ENCODE measurements at regions not wholly inside any gene's neighbourhood (a gene's known extent, or its start where the extent isn't known, plus 50 kb on each side); places are given as distances from the start of the nearest gene placed in this dataset.

DNA sequence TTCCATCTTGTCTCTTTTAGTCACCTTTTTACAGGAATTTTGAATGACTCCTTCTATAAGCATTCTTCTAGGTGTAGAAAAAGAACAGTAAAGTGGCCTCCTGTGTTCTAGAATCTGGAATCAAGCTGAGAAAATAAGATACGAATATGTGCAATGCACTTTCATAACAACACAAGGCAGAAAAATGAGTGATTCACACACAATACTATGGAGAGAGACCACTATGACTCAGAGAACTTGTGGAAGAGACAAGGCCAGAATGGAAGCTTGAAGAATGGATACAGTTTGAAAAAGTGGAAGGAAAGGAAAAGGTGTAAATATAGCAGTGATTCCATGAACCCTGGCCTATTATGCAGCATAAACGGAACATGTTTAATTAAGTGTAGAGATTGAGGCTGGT is 57.1 kb upstream of the SAMSN1 start:
- no peaks in the 10 kb centered on the region for H3K9me3 ChIP-seq (ENCODE audit: low read depth, low read length)
- DNase-seq (ENCODE audit: low read depth, low spot score) = no peak
- no peak for TF ChIP-seq POLR2AphosphoS5 (IDR thresholded peaks at IDR 0.05; ENCODE audit: borderline replicate concordance, low read depth, low read length)
- no peak for TF ChIP-seq FOXP2 (optimal IDR thresholded peaks at IDR 0.05; ENCODE audit: control extremely low read depth, extremely low read length, insufficient read depth)
- no peaks in the 10 kb centered on the region for H3K36me3 ChIP-seq (ENCODE audit: insufficient read depth, low read length)
- H3K27ac ChIP-seq = no peak overlapping the region
- H3K9ac ChIP-seq (ENCODE audit: insufficient read length) = no peak overlapping the region
- no peak overlapping the region for H3K4me3 ChIP-seq

DNA sequence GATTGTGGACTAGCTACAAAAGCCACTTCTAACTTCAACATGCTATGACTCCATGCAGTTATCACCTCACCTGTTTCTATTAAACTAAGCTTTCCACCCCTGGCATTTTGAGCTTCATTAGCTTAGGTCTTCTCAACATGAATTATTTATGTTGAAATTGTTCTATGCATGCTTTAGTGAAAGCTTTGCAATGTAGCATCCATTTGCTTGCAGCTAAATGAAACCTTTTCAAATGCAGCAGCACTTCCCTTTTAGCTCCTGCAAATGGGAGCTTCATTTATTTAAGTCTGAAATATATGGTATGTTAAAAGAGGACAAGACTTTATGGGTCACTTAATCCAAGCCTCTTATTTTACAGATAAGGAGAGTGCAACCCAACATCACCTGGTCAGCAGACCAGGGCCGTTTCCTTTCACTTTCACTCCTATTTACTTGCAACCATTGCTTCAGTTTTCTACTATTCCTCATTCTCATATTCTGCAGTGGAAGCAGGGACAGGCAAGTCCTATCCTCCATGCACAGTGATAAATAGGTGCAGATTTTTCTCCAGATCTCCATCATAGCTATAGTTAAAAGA is 56.4 kb upstream of the SAMSN1 start:
- H3K36me3 ChIP-seq (ENCODE audit: insufficient read depth, low read length) = no peaks in the 10 kb centered on the region
- H3K4me3 ChIP-seq = no peak overlapping the region
- H3K9me3 ChIP-seq (ENCODE audit: low read depth, low read length) = no peaks in the 10 kb centered on the region
- no peak overlapping the region for H3K9ac ChIP-seq (ENCODE audit: insufficient read length)
- DNase-seq (ENCODE audit: low read depth, low spot score) = no peak
- no peak overlapping the region for H3K27ac ChIP-seq
- TF ChIP-seq EZH2 (IDR thresholded peaks at IDR 0.05) = no peak
- no peak for TF ChIP-seq POLR2AphosphoS5 (IDR thresholded peaks at IDR 0.05; ENCODE audit: borderline replicate concordance, low read depth, low read length)
- TF ChIP-seq FOXP2 (optimal IDR thresholded peaks at IDR 0.05; ENCODE audit: control extremely low read depth, extremely low read length, insufficient read depth) = no peak

DNA sequence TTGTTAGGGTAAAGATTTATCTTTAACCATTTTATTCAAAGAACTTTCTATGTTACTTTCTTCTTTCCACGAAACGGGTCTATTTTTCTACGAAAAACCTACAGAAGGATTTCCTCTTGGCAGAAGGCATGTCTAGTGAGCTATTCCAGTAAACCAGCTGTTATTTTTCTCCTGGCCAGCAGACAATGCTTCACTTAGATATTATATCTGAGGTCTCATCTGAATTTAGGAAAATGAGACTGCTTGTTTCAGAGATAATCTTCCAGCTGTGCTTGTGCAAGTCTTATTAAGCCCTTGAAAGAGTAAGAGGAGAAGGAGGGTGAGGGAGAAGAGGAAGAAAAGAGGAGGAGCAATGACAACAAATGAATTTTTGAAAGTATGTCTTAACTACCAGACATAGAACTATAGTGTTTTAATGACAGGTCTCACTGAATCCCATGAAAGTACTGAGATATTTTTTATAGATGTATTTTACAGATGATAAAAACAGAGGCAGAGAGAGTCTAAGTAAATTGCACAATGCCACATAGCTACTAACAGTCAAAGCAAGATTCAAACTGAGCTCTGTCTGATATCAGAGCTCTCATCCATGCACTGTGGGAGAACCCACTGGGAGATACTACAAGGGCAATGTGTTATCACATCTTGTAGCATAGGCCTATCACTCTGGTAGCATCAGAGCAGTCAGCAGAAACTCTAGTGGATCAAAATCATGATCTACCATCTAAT is 54.6 kb upstream of the SAMSN1 start:
- no peak for DNase-seq (ENCODE audit: low read depth, low spot score)
- Histone ChIP-seq H3K27ac (no peak overlapping the region), H3K36me3 (ENCODE audit: insufficient read depth, low read length) (no peaks in the 10 kb centered on the region), H3K4me3 (no peak overlapping the region), H3K9me3 (ENCODE audit: low read depth, low read length) (no peaks in the 10 kb centered on the region), H3K9ac (ENCODE audit: insufficient read length) (no peak overlapping the region)
- TF ChIP-seq FOXP2 (optimal IDR thresholded peaks at IDR 0.05; ENCODE audit: control extremely low read depth, extremely low read length, insufficient read depth) (no peak), EZH2 (IDR thresholded peaks at IDR 0.05) (no peak), POLR2AphosphoS5 (IDR thresholded peaks at IDR 0.05; ENCODE audit: borderline replicate concordance, low read depth, low read length) (no peak)

DNA sequence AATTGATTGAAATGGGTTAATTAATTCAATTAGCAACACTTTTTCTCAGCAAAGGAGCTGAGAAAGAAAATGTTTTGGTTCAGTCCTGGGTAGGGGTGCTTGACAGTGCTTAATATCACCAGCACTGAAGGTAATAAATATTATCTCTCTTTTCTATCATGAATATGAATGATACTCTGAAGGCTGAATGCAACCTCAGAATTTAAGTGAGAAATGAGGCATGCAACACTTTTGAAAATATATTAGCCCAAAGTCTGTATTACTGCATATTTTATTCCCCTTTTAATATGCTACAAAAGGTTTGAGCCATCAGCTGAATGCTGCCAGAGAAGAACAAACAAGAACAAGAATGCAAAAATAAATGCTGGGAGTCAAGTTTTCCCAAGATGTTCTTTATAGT is 52.0 kb upstream of the SAMSN1 start:
- Histone ChIP-seq H3K4me3 (no peak overlapping the region), H3K9me3 (ENCODE audit: low read depth, low read length) (no peaks in the 10 kb centered on the region), H3K36me3 (ENCODE audit: insufficient read depth, low read length) (no peaks in the 10 kb centered on the region), H3K9ac (ENCODE audit: insufficient read length) (no peak overlapping the region), H3K27ac (no peak overlapping the region)
- TF ChIP-seq EZH2 (IDR thresholded peaks at IDR 0.05) = no peak
- TF ChIP-seq FOXP2 (optimal IDR thresholded peaks at IDR 0.05; ENCODE audit: control extremely low read depth, extremely low read length, insufficient read depth) = no peak
- TF ChIP-seq POLR2AphosphoS5 (IDR thresholded peaks at IDR 0.05; ENCODE audit: borderline replicate concordance, low read depth, low read length) = no peak
- DNase-seq (ENCODE audit: low read depth, low spot score) = no peak
